ENCODE measurements at regions not wholly inside any gene's neighbourhood (a gene's known extent, or its start where the extent isn't known, plus 50 kb on each side); places are given as distances from the start of the nearest gene placed in this dataset.

DNA sequence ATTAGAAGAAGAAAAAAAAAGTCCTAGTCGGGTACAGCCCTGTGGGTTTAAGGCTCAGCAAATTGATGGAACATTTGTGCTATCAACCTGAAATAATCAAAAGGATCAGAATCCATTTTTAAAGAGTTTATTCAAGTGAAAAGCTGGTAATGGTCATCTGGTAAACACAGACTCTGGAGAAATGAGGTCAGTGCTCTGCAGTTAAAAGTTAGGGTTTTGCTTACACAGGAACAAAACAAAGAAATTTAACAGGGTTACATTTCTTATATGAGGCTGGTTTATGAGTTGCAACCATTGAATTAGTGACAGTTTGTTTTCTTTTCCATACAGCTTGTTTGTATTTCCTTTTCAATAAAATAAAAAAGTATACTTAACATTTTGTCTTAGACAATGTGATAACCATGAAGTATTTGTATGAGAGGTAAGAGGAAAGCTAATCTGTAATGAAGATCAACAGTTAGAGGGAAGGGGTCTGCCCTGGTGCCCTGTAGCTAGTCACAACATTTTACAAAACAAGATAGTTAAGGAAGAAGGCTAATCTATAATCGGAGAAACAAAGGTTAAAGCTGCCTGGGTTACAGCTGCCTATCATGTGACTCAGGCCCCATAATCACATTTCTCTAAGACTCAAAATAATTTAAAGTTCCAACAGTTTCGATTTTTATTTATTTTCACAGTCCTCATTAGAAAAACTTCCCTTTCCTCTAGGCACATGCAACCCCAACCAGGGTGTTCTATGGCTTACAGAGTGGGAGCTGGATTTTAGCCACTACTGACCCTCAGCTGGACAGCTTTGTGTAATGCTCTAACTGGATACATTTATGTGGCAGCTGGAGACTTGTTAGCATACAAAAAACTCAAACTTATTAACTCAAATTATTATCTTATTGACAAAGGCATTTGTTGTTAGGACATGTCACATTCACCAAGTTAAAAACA lies 98.1 kb upstream of the ACP3 start:
- Histone ChIP-seq H3K4me3 (ENCODE audit: low read depth in 1 of 3, low read length in 3 of 3) (no peak overlapping the region), H3K27me3 (ENCODE audit: control insufficient read depth in 4 of 4, insufficient read depth in 4 of 4, low read length in 3 of 4) (no peaks in the 10 kb centered on the region), H3K9ac (ENCODE audit: low read depth in 1 of 2, low read length in 2 of 2) (no peak overlapping the region), H3K36me3 (ENCODE audit: control insufficient read depth in 4 of 4, insufficient read depth in 3 of 4, low read depth in 1 of 4, low read length in 3 of 4) (no peaks in the 10 kb centered on the region), H3K9me3 (ENCODE audit: control insufficient read depth in 4 of 4, low read length in 3 of 4) (no peaks in the 10 kb centered on the region), H3K4me1 (ENCODE audit: control insufficient read depth in 4 of 4, insufficient read depth in 4 of 4, low read length in 3 of 4) (no peaks in the 10 kb centered on the region), H3K27ac (ENCODE audit: low read depth in 1 of 2, low read length in 2 of 2) (no peak overlapping the region)
- no peak for DNase-seq (ENCODE audit: low spot score)
- TF ChIP-seq FOXA1 (IDR thresholded peaks at IDR 0.05): no peak
- TF ChIP-seq HNF4A (conservative IDR thresholded peaks at IDR 0.05): no peak
- TF ChIP-seq REST (IDR thresholded peaks at IDR 0.05): no peak
- no peak for TF ChIP-seq JUND (IDR thresholded peaks at IDR 0.05)
- TF ChIP-seq EGR1 (IDR thresholded peaks at IDR 0.05; ENCODE audit: low read depth in 2 of 2): no peak
- no peak for TF ChIP-seq RXRA (IDR thresholded peaks at IDR 0.05)
- no peak for TF ChIP-seq FOXA2 (IDR thresholded peaks at IDR 0.05)
- TF ChIP-seq ATF3 (IDR thresholded peaks at IDR 0.05): no peak
- TF ChIP-seq NR2F2 (IDR thresholded peaks at IDR 0.05): no peak
- TF ChIP-seq, protein P1, sequence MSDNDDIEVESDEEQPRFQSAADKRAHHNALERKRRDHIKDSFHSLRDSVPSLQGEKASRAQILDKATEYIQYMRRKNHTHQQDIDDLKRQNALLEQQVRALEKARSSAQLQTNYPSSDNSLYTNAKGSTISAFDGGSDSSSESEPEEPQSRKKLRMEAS (IDR thresholded peaks at IDR 0.05): no peak
- TF ChIP-seq ZBTB33 (IDR thresholded peaks at IDR 0.05): no peak
- no peak for TF ChIP-seq HNF4G (IDR thresholded peaks at IDR 0.05)
- no peak for TF ChIP-seq GABPA (IDR thresholded peaks at IDR 0.05 in 1 of 2, conservative IDR thresholded peaks at IDR 0.05 in 1 of 2)
- TF ChIP-seq RAD21 (IDR thresholded peaks at IDR 0.05): no peak
- TF ChIP-seq, protein P2, sequence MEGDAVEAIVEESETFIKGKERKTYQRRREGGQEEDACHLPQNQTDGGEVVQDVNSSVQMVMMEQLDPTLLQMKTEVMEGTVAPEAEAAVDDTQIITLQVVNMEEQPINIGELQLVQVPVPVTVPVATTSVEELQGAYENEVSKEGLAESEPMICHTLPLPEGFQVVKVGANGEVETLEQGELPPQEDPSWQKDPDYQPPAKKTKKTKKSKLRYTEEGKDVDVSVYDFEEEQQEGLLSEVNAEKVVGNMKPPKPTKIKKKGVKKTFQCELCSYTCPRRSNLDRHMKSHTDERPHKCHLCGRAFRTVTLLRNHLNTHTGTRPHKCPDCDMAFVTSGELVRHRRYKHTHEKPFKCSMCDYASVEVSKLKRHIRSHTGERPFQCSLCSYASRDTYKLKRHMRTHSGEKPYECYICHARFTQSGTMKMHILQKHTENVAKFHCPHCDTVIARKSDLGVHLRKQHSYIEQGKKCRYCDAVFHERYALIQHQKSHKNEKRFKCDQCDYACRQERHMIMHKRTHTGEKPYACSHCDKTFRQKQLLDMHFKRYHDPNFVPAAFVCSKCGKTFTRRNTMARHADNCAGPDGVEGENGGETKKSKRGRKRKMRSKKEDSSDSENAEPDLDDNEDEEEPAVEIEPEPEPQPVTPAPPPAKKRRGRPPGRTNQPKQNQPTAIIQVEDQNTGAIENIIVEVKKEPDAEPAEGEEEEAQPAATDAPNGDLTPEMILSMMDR (IDR thresholded peaks at IDR 0.05; ENCODE audit: low read depth, low read length, missing input control): no peak
- 46% methylated on average over 3 of the region's 3 CpGs for WGBS

Measured in liver (tissue), 8 donors.